ENCODE measurements at regions not wholly inside any gene's neighbourhood (a gene's known extent, or its start where the extent isn't known, plus 50 kb on each side); places are given as distances from the start of the nearest gene placed in this dataset.

DNA sequence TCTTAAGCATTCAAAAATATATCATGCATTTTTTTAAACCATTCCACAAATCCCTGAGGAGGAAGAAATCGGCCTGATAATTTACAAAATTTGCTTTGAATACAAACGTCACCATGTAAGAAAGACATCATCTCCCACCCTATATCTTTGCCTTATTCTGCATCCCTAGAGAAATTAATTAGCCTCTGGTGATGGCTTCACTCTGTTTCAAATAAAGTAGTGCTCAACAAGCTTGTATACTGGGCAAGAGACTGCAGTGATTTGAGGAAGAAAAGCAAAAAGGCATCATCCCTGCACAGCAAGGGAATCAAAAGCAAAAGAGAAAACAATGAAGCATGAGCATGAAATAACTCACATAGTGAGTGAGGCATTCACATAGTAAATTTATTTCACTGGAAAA is 375.5 kb downstream of the CDH7 start:
- TF ChIP-seq, protein P1, sequence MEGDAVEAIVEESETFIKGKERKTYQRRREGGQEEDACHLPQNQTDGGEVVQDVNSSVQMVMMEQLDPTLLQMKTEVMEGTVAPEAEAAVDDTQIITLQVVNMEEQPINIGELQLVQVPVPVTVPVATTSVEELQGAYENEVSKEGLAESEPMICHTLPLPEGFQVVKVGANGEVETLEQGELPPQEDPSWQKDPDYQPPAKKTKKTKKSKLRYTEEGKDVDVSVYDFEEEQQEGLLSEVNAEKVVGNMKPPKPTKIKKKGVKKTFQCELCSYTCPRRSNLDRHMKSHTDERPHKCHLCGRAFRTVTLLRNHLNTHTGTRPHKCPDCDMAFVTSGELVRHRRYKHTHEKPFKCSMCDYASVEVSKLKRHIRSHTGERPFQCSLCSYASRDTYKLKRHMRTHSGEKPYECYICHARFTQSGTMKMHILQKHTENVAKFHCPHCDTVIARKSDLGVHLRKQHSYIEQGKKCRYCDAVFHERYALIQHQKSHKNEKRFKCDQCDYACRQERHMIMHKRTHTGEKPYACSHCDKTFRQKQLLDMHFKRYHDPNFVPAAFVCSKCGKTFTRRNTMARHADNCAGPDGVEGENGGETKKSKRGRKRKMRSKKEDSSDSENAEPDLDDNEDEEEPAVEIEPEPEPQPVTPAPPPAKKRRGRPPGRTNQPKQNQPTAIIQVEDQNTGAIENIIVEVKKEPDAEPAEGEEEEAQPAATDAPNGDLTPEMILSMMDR (conservative IDR thresholded peaks at IDR 0.05) = no peak
- TF ChIP-seq EZH2 (IDR thresholded peaks at IDR 0.05; ENCODE audit: low read depth) = no peak
- no peak overlapping the region for H3K27ac ChIP-seq
- H3K36me3 ChIP-seq (ENCODE audit: low read depth) = no peaks in the 10 kb centered on the region
- ChIA-PET CTCF (no interaction called here), POLR2A (ENCODE audit: unreplicated experiment) (no interaction called here)
- H3K9me3 ChIP-seq (ENCODE audit: insufficient read depth, low read depth) = no peaks in the 10 kb centered on the region
- intact Hi-C loops (cut with micrococcal nuclease; ENCODE audit: unreplicated experiment) = no loop called here
- no peaks in the 10 kb centered on the region for H3K79me2 ChIP-seq (ENCODE audit: low read depth)
- H3K9me2 ChIP-seq (ENCODE audit: insufficient read depth) = no peaks in the 10 kb centered on the region
- H3K27me3 ChIP-seq (ENCODE audit: insufficient read depth, low read depth) = no peaks in the 10 kb centered on the region
- no peak for DNase-seq
- no peak overlapping the region; the same call in 1 of the 2 replicates for H2AFZ ChIP-seq
- no peak overlapping the region for H3K4me3 ChIP-seq
- H4K20me1 ChIP-seq (ENCODE audit: insufficient read depth) = no peaks in the 10 kb centered on the region
- BruUV-seq (replicated peaks) = no TSS peak
- no peaks in the 10 kb centered on the region for H3F3A ChIP-seq (ENCODE audit: insufficient read depth, low read depth)
- H3K4me2 ChIP-seq = no peak overlapping the region
- H3K4me1 ChIP-seq (replicated peaks; ENCODE audit: insufficient read depth) = no peaks in the 10 kb centered on the region

DNA sequence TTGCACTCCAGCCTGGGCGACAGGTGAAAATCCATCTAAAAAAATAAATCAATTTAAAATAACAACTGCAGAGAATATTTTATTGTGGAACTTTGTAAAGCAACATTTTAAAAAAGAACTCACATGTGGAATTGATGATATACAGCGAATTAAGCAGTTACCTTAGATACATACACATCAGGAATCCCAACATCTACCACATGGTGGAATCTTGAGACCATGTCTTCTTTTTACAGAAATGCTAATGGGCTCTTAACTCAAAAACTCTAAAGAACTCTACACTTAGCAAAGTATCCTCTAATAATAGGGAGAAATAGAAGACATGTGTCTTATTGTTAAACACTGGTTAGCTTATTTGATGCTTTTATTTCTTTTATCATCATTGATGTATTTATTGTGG is 373.6 kb downstream of the CDH7 start:
- Histone ChIP-seq H3K4me1 (replicated peaks; ENCODE audit: insufficient read depth) (no peaks in the 10 kb centered on the region), H4K20me1 (ENCODE audit: insufficient read depth) (no peaks in the 10 kb centered on the region), H3K36me3 (ENCODE audit: low read depth) (no peaks in the 10 kb centered on the region), H3K4me3 (no peak overlapping the region), H3K79me2 (ENCODE audit: low read depth) (no peaks in the 10 kb centered on the region), H3K27me3 (ENCODE audit: insufficient read depth, low read depth) (no peaks in the 10 kb centered on the region), H3K4me2 (no peak overlapping the region), H3K9me3 (ENCODE audit: insufficient read depth, low read depth) (no peaks in the 10 kb centered on the region), H3K27ac (no peak overlapping the region), H3K9me2 (ENCODE audit: insufficient read depth) (no peaks in the 10 kb centered on the region), H2AFZ (no peak overlapping the region), H3F3A (ENCODE audit: insufficient read depth, low read depth) (no peaks in the 10 kb centered on the region)
- TF ChIP-seq, protein P1 (conservative IDR thresholded peaks at IDR 0.05) = peak; percentile 46; the same call in 1 of the 2 replicates
- no peak for TF ChIP-seq EZH2 (IDR thresholded peaks at IDR 0.05; ENCODE audit: low read depth)
- no peak for DNase-seq
- intact Hi-C loops (cut with micrococcal nuclease; ENCODE audit: unreplicated experiment) = no loop called here
- BruUV-seq (replicated peaks) = no TSS peak
- CTCF ChIA-PET = no interaction called here
- POLR2A ChIA-PET (ENCODE audit: unreplicated experiment) = no interaction called here

DNA sequence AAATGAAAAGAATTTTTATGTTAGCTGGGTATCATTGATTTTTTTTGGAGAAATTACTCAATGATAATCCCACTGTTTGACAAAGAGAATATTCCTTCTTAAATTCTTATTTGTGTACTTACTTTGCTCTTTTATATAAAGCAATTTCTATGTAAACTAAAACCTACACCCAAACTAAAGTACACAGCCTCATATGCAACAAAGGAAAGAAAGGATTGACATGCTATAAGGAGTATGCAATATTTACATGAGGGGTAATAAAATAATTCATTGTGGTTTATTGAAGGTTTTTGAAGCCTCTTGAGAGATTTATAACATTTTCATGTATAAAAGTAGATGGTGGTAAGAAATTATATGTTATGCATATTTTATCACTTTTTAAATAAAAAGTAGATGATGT is 368.5 kb downstream of the CDH7 start:
- Histone ChIP-seq H3K27me3 (ENCODE audit: insufficient read depth, low read depth) (no peaks in the 10 kb centered on the region), H3K9me3 (ENCODE audit: insufficient read depth, low read depth) (no peaks in the 10 kb centered on the region), H3K79me2 (ENCODE audit: low read depth) (no peaks in the 10 kb centered on the region), H4K20me1 (ENCODE audit: insufficient read depth) (no peaks in the 10 kb centered on the region), H3K9me2 (ENCODE audit: insufficient read depth) (no peaks in the 10 kb centered on the region), H3F3A (ENCODE audit: insufficient read depth, low read depth) (no peaks in the 10 kb centered on the region), H3K4me2 (no peak overlapping the region), H3K36me3 (ENCODE audit: low read depth) (no peaks in the 10 kb centered on the region), H3K27ac (no peak overlapping the region), H2AFZ (no peak overlapping the region), H3K4me1 (replicated peaks; ENCODE audit: insufficient read depth) (no peaks in the 10 kb centered on the region), H3K4me3 (no peak overlapping the region)
- BruUV-seq (replicated peaks) = no TSS peak
- no peak for DNase-seq
- TF ChIP-seq EZH2 (IDR thresholded peaks at IDR 0.05; ENCODE audit: low read depth) = no peak
- TF ChIP-seq, protein P1 (conservative IDR thresholded peaks at IDR 0.05) = no peak
- ChIA-PET CTCF (no interaction called here), POLR2A (ENCODE audit: unreplicated experiment) (no interaction called here)
- intact Hi-C loops (cut with micrococcal nuclease; ENCODE audit: unreplicated experiment) = no loop called here

All from PC-9 (cell line).